ENCODE measurements at regions not wholly inside any gene's neighbourhood (a gene's known extent, or its start where the extent isn't known, plus 50 kb on each side); places are given as distances from the start of the nearest gene placed in this dataset.

DNA sequence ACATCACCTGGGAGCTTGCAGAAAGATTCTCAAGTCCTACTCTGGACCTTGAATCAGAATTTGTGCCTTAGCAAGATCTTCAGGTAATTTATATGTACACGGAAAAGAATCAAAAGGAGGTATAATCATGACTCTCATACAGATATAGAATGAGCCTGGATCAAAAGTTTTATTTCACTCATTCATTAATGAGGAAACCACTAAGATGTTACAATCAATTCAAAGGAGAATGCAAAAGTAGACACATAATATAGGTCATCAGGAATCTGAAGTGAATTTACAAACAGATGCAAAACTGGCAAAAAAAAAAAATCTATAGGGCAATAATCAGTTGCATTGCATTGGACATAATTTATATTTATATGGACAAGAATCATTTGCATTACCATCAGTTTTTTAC, 195.4 kb upstream of the TLE3 start:
- no peaks in the 10 kb centered on the region for H3K36me3 Mint-ChIP-seq (ENCODE audit: insufficient read depth)
- H3K4me1 Mint-ChIP-seq (ENCODE audit: low read depth) = peaks cover 7% of the 10 kb centered on the region
- peaks cover 57% of the 10 kb centered on the region for H3K27me3 Mint-ChIP-seq
- H3K27ac Mint-ChIP-seq = no peak overlapping the region
- no peak overlapping the region for H3K4me3 Mint-ChIP-seq (ENCODE audit: low read depth)
- DNase-seq (ENCODE audit: low spot score, unreplicated experiment) = no peak
- no peaks in the 10 kb centered on the region for H3K9me3 Mint-ChIP-seq (ENCODE audit: low read depth)
- TF ChIP-seq, protein P1, sequence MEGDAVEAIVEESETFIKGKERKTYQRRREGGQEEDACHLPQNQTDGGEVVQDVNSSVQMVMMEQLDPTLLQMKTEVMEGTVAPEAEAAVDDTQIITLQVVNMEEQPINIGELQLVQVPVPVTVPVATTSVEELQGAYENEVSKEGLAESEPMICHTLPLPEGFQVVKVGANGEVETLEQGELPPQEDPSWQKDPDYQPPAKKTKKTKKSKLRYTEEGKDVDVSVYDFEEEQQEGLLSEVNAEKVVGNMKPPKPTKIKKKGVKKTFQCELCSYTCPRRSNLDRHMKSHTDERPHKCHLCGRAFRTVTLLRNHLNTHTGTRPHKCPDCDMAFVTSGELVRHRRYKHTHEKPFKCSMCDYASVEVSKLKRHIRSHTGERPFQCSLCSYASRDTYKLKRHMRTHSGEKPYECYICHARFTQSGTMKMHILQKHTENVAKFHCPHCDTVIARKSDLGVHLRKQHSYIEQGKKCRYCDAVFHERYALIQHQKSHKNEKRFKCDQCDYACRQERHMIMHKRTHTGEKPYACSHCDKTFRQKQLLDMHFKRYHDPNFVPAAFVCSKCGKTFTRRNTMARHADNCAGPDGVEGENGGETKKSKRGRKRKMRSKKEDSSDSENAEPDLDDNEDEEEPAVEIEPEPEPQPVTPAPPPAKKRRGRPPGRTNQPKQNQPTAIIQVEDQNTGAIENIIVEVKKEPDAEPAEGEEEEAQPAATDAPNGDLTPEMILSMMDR (IDR thresholded peaks at IDR 0.05; ENCODE audit: unreplicated experiment) = no peak

GRCh38 chr15:70292076-70292760, 194.5 kb upstream of the TLE3 start:
- no peaks in the 10 kb centered on the region for H3K36me3 Mint-ChIP-seq (ENCODE audit: insufficient read depth)
- H3K27ac Mint-ChIP-seq = no peak overlapping the region
- no peaks in the 10 kb centered on the region for H3K9me3 Mint-ChIP-seq (ENCODE audit: low read depth)
- no peak overlapping the region for H3K4me3 Mint-ChIP-seq (ENCODE audit: low read depth)
- peaks cover 50% of the 10 kb centered on the region for H3K27me3 Mint-ChIP-seq
- DNase-seq (ENCODE audit: low spot score, unreplicated experiment) = no peak
- peaks cover 7% of the 10 kb centered on the region for H3K4me1 Mint-ChIP-seq (ENCODE audit: low read depth)
- TF ChIP-seq, protein P1 (IDR thresholded peaks at IDR 0.05; ENCODE audit: unreplicated experiment) = no peak

DNA sequence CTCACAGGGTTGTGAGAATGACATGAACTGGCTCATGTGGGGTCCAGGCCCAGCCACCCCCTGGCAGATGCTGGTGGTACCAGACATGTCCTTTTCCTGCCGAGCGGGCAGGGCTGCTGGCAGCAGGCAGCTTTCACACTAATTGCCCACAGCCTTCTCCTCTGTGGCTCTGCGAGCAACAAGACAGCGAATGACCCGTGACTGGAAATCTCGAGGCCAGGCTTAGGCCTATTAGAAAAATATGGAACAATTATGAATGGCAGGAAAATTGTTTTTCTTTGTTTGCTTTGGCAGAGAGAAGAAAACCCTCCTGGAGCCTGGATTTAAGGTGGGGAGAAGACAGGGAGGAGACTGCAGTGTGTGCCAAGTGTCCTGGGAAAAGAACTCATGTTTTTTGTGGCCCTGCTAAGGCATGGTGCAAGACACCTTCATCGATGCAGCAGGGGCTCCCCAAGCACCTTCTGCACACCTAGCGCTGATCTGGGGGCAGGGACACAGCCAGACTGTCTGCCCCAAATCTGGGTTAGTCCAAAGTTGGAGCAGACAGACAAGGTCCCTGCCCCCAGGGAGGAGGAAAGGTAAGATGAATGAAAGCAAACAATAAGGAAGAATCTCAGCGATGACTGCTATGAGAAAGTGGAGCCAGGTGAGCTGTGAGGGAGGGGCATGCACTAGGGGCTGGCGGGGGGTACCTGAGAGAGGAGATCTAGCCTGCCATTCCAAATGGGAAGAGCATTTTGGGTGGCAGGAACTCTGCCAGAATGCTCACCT, 193.8 kb upstream of the TLE3 start:
- Mint-ChIP-seq H3K27ac (peak overlapping the region; percentile 9), H3K9me3 (ENCODE audit: low read depth) (no peaks in the 10 kb centered on the region), H3K36me3 (ENCODE audit: insufficient read depth) (no peaks in the 10 kb centered on the region), H3K4me1 (ENCODE audit: low read depth) (peaks cover 7% of the 10 kb centered on the region), H3K4me3 (ENCODE audit: low read depth) (no peak overlapping the region), H3K27me3 (peaks cover 42% of the 10 kb centered on the region)
- TF ChIP-seq, protein P1 (IDR thresholded peaks at IDR 0.05; ENCODE audit: unreplicated experiment) = no peak
- DNase-seq (ENCODE audit: low spot score, unreplicated experiment) = no peak

DNA sequence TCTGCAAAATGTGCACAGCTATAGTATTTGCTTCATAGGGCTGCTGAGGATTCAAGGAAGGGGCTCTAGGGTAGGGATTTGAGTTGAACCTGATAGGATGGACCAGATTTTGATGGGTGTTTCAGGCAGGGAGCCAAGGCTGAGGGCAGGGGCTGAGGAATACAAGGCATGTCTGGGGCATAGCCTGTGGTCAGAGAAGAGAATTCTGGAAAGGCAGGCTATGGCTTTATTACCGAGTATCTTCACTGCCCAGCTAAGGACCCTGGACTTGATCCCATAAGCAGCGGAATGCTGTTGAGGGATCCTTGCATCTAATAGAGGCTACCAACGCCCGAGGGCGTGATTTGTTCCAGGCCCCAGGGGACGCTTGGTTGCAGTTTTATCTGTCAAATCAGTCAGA, 193.0 kb upstream of the TLE3 start:
- Mint-ChIP-seq H3K4me1 (ENCODE audit: low read depth) (peaks cover 7% of the 10 kb centered on the region), H3K9me3 (ENCODE audit: low read depth) (no peaks in the 10 kb centered on the region), H3K36me3 (ENCODE audit: insufficient read depth) (no peaks in the 10 kb centered on the region), H3K27ac (no peak overlapping the region), H3K4me3 (ENCODE audit: low read depth) (no peak overlapping the region), H3K27me3 (peaks cover 40% of the 10 kb centered on the region)
- TF ChIP-seq, protein P1 (IDR thresholded peaks at IDR 0.05; ENCODE audit: unreplicated experiment) = no peak
- DNase-seq (ENCODE audit: low spot score, unreplicated experiment) = no peak

- H3K9me3 Mint-ChIP-seq (ENCODE audit: low read depth) = no peaks in the 10 kb centered on the region
- no peaks in the 10 kb centered on the region for H3K36me3 Mint-ChIP-seq (ENCODE audit: insufficient read depth)
- H3K27ac Mint-ChIP-seq = no peak overlapping the region
- H3K4me1 Mint-ChIP-seq (ENCODE audit: low read depth) = peaks cover 7% of the 10 kb centered on the region
- H3K4me3 Mint-ChIP-seq (ENCODE audit: low read depth) = no peak overlapping the region
- TF ChIP-seq, protein P1 (IDR thresholded peaks at IDR 0.05; ENCODE audit: unreplicated experiment) = no peak
- DNase-seq (ENCODE audit: low spot score, unreplicated experiment) = no peak
- peaks cover 35% of the 10 kb centered on the region for H3K27me3 Mint-ChIP-seq
Observed at GRCh38 chr15:70289191-70289955, 191.7 kb upstream of the TLE3 start.

Measured in progenitor cell of endocrine pancreas (in vitro differentiated cells).